HL-60 (cell line): ENCODE measurements at regions not wholly inside any gene's neighbourhood (a gene's known extent, or its start where the extent isn't known, plus 50 kb on each side); places are given as distances from the start of the nearest gene placed in this dataset.

Experiments
- DNase-seq, 2 experiments: peaks; one replicate each; pipeline ENCODE4 v3.0.0-alpha.2; 2010 to 2020; ENCODE audit warnings: low read depth in 1 of 2, low spot score in 1 of 2
- H3K27ac ChIP-seq: fragments of 250-450 bp; sonication (Bioruptor Pico); replicated peaks from 2 replicates; pipeline ENCODE4 v1.5.1; 2020; ENCODE audit warnings: mild to moderate bottlenecking, moderate library complexity
- H3K27me3 ChIP-seq: fragments of 250-450 bp; sonication (Bioruptor Pico); 2 replicates; pipeline ENCODE4 v1.5.1; 2021; ENCODE audit warnings: mild to moderate bottlenecking, moderate library complexity; ENCODE audit not compliant: insufficient read depth, poor library complexity, severe bottlenecking
- H3K4me3 ChIP-seq: replicated peaks from 2 replicates; pipeline ENCODE4 v1.5.1; 2011; ENCODE audit warnings: mild to moderate bottlenecking, control low read depth, low read length; ENCODE audit not compliant: insufficient read depth
- GABPA ChIP-seq: IDR thresholded peaks from 2 replicates; pipeline ENCODE4 v1.6.1; 2012; ENCODE audit warnings: low read depth
- POLR2AphosphoS5 ChIP-seq: IDR thresholded peaks from 2 replicates; pipeline ENCODE4 v1.6.1; 2012; ENCODE audit warnings: low read depth
- SPI1 ChIP-seq: IDR thresholded peaks from 2 replicates; pipeline ENCODE4 v1.6.1; 2012; ENCODE audit warnings: low read depth, mild to moderate bottlenecking, borderline replicate concordance
- TF ChIP-seq, protein P1 (sequence below): IDR thresholded peaks from one replicate; pipeline ENCODE4 v1.5.1; 2011; ENCODE audit warnings: low read length, control low read depth, inconsistent platforms; ENCODE audit not compliant: insufficient read depth
- TF ChIP-seq, protein P2 (sequence below): IDR thresholded peaks from 2 replicates; pipeline ENCODE4 v1.6.1; 2012; ENCODE audit warnings: low read depth; ENCODE audit not compliant: insufficient replicate concordance

GRCh38 chr20:56897958-56898349, 268.8 kb downstream of the TFAP2C start:
- H3K27ac ChIP-seq: no peak overlapping the region
- TF ChIP-seq, protein P1, sequence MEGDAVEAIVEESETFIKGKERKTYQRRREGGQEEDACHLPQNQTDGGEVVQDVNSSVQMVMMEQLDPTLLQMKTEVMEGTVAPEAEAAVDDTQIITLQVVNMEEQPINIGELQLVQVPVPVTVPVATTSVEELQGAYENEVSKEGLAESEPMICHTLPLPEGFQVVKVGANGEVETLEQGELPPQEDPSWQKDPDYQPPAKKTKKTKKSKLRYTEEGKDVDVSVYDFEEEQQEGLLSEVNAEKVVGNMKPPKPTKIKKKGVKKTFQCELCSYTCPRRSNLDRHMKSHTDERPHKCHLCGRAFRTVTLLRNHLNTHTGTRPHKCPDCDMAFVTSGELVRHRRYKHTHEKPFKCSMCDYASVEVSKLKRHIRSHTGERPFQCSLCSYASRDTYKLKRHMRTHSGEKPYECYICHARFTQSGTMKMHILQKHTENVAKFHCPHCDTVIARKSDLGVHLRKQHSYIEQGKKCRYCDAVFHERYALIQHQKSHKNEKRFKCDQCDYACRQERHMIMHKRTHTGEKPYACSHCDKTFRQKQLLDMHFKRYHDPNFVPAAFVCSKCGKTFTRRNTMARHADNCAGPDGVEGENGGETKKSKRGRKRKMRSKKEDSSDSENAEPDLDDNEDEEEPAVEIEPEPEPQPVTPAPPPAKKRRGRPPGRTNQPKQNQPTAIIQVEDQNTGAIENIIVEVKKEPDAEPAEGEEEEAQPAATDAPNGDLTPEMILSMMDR: no peak
- TF ChIP-seq, protein P2, sequence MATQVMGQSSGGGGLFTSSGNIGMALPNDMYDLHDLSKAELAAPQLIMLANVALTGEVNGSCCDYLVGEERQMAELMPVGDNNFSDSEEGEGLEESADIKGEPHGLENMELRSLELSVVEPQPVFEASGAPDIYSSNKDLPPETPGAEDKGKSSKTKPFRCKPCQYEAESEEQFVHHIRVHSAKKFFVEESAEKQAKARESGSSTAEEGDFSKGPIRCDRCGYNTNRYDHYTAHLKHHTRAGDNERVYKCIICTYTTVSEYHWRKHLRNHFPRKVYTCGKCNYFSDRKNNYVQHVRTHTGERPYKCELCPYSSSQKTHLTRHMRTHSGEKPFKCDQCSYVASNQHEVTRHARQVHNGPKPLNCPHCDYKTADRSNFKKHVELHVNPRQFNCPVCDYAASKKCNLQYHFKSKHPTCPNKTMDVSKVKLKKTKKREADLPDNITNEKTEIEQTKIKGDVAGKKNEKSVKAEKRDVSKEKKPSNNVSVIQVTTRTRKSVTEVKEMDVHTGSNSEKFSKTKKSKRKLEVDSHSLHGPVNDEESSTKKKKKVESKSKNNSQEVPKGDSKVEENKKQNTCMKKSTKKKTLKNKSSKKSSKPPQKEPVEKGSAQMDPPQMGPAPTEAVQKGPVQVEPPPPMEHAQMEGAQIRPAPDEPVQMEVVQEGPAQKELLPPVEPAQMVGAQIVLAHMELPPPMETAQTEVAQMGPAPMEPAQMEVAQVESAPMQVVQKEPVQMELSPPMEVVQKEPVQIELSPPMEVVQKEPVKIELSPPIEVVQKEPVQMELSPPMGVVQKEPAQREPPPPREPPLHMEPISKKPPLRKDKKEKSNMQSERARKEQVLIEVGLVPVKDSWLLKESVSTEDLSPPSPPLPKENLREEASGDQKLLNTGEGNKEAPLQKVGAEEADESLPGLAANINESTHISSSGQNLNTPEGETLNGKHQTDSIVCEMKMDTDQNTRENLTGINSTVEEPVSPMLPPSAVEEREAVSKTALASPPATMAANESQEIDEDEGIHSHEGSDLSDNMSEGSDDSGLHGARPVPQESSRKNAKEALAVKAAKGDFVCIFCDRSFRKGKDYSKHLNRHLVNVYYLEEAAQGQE: no peak
- TF ChIP-seq GABPA: no peak
- TF ChIP-seq SPI1: no peak

GRCh38 chr20:56899506-56899905, 270.4 kb downstream of the TFAP2C start:
- Histone ChIP-seq H3K4me3 (no peak overlapping the region), H3K27ac (no peak overlapping the region), H3K27me3 (no peaks in the 10 kb centered on the region)
- TF ChIP-seq, protein P1: no peak
- TF ChIP-seq GABPA (no peak), POLR2AphosphoS5 (no peak), SPI1 (no peak)
- TF ChIP-seq, protein P2: no peak
- DNase-seq: no peak

More at GRCh38 chr20:56897958-56898349, 268.8 kb downstream of the TFAP2C start:
- H3K27me3 ChIP-seq: peaks cover 2% of the 10 kb centered on the region
- H3K4me3 ChIP-seq: no peak overlapping the region
- DNase-seq: no peak

DNA sequence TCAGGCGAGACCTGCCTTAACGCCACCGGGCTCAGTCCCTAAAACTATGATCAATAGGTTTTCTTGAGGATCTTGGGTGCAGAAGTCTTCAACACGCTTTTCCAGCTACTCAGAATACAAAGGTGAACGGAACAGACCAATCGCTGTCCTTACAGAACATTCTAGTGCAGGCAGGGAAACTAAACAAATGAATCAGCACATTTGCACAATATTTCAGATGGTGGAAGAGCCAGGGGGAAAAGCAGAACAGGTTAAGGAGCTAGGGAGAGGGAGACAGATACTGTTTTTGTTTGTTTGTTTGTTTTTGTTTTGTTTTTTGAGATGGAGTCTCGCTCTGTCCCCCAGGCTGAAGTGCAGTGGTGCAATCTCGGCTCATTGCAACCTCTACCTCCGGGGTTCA, 271.1 kb downstream of the TFAP2C start:
- H3K4me3 ChIP-seq: no peak overlapping the region
- no peak for DNase-seq
- no peak for TF ChIP-seq POLR2AphosphoS5
- TF ChIP-seq, protein P2: no peak
- H3K27ac ChIP-seq: no peak overlapping the region
- H3K27me3 ChIP-seq: no peaks in the 10 kb centered on the region

- TF ChIP-seq, protein P1: no peak
- no peak for TF ChIP-seq POLR2AphosphoS5
- TF ChIP-seq, protein P2: no peak
- no peak for TF ChIP-seq GABPA
- no peak for TF ChIP-seq SPI1
- no peak overlapping the region for H3K4me3 ChIP-seq
- no peak for DNase-seq
- no peak overlapping the region for H3K27ac ChIP-seq
- H3K27me3 ChIP-seq: no peaks in the 10 kb centered on the region
Measured at GRCh38 chr20:56903421-56903820, 274.3 kb downstream of the TFAP2C start.
